Body of pancreas (tissue), 4 donors: ENCODE measurements at regions not wholly inside any gene's neighbourhood (a gene's known extent, or its start where the extent isn't known, plus 50 kb on each side); places are given as distances from the start of the nearest gene placed in this dataset.

ENCODE experiments used
- CTCF ChIP-seq, 7 experiments: fragments of 450-650 bp in 4 of 7; fragments of 200-600 bp in 3 of 7; sonication (generic) in 3 of 7; IDR thresholded peaks; one replicate each; pipeline ENCODE4 v1.5.1; 2016 to 2019; ENCODE audit warnings: antibody characterized with exemption in 7 of 7
- POLR2A ChIP-seq, 3 donors: fragments of 450-650 bp; IDR thresholded peaks; one replicate each; pipeline ENCODE4 v1.6.1; 2016; ENCODE audit warnings: antibody characterized with exemption in 3 of 3, mild to moderate bottlenecking in 2 of 3

GRCh38 chr3:68515237-68515636, 417.1 kb downstream of the TAFA4 start:
- TF ChIP-seq CTCF (IDR thresholded peaks at IDR 0.05): no peak
- no peak for TF ChIP-seq POLR2A (IDR thresholded peaks at IDR 0.05)
